Right atrium auricular region (tissue), 2 donors: ENCODE measurements at regions not wholly inside any gene's neighbourhood (a gene's known extent, or its start where the extent isn't known, plus 50 kb on each side); places are given as distances from the start of the nearest gene placed in this dataset.
A peak's percentile ranks its signal among the peaks of the same experiment; 100 is the strongest.

Source experiments
- DNase-seq: peaks from one replicate; pipeline ENCODE4 v3.0.0-alpha.2; 2019; ENCODE audit warnings: low spot score
- H3K27ac ChIP-seq, 2 donors: fragments of 200-600 bp; sonication (generic); 1 replicate in 1 of 2; 2 replicates in 1 of 2; pipeline ENCODE4 v1.5.1; 2016 to 2019
- H3K27me3 ChIP-seq, 2 donors: fragments of 200-600 bp; sonication (generic); one replicate each; pipeline versions ENCODE4 v1.5.1 to v1.6.0; 2017 to 2019
- H3K36me3 ChIP-seq: fragments of 200-600 bp; sonication (generic); one replicate; pipeline ENCODE4 v1.5.1; 2016
- H3K4me1 ChIP-seq, 2 donors: fragments of 200-600 bp; sonication (generic); one replicate each; pipeline versions ENCODE4 v1.5.1 to v1.6.0; 2017 to 2019
- H3K4me3 ChIP-seq, 2 donors: fragments of 200-600 bp; sonication (generic); 1 replicate in 1 of 2; 2 replicates in 1 of 2; pipeline ENCODE4 v1.5.1; 2017 to 2019; ENCODE audit warnings: mild to moderate bottlenecking in 1 of 2, moderate library complexity in 1 of 2
- H3K9me3 ChIP-seq, 2 donors: fragments of 200-600 bp; sonication (generic); one replicate each; pipeline ENCODE4 v1.5.1; 2019
- TF ChIP-seq, protein P1 (sequence below), 2 donors: fragments of 200-600 bp; sonication (generic); IDR thresholded peaks; one replicate each; pipeline ENCODE4 v1.5.1; 2019; ENCODE audit warnings: antibody characterized with exemption in 2 of 2

DNA sequence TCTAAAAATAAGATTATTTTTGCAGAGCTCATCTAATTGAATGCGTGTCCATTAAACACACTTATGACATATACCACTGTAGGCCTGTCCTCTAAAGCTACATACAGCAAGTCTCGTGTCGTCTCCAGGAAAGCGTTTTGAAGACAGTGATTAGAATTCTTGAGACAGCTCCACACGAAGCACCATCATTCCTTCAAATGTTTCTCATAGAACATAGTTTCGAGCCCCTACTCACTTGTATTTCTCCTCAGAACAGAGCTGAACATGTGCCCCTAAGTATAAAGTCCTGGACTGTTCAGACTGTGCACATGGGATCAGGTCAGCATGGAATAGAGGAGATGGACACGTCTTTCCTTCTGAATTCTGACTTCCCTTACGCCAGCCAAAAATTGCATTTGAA is 64.5 kb upstream of the HMGA2 start:
- Histone ChIP-seq H3K27me3 (no peaks in the 10 kb centered on the region), H3K4me1 (no peaks in the 10 kb centered on the region), H3K27ac (no peak overlapping the region), H3K4me3 (no peak overlapping the region), H3K9me3 (no peaks in the 10 kb centered on the region), H3K36me3 (no peaks in the 10 kb centered on the region)
- DNase-seq = no peak
- TF ChIP-seq, protein P1, sequence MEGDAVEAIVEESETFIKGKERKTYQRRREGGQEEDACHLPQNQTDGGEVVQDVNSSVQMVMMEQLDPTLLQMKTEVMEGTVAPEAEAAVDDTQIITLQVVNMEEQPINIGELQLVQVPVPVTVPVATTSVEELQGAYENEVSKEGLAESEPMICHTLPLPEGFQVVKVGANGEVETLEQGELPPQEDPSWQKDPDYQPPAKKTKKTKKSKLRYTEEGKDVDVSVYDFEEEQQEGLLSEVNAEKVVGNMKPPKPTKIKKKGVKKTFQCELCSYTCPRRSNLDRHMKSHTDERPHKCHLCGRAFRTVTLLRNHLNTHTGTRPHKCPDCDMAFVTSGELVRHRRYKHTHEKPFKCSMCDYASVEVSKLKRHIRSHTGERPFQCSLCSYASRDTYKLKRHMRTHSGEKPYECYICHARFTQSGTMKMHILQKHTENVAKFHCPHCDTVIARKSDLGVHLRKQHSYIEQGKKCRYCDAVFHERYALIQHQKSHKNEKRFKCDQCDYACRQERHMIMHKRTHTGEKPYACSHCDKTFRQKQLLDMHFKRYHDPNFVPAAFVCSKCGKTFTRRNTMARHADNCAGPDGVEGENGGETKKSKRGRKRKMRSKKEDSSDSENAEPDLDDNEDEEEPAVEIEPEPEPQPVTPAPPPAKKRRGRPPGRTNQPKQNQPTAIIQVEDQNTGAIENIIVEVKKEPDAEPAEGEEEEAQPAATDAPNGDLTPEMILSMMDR (IDR thresholded peaks at IDR 0.05) = no peak

DNA sequence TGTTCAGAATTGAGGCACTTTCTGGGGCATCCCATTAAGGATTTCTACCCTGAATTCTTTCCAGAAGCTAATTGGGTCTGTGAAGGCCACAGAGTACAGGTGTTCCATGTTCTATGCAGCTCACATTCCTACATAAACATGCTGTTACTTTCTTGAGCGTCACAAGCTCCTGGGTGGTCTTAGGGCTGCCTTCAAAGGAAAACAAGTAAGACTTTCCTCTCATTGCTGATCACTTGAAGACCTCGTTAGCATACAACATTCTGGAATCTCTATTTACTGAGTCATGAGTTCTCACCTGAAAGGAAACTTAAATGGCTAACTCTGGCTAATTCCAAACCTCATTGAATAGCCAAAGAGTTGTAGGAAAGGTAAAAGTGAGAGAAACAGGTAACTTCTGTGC is 63.0 kb upstream of the HMGA2 start:
- H3K27ac ChIP-seq = no peak overlapping the region
- H3K4me3 ChIP-seq = no peak overlapping the region
- no peak for DNase-seq
- no peaks in the 10 kb centered on the region for H3K4me1 ChIP-seq
- no peaks in the 10 kb centered on the region for H3K36me3 ChIP-seq
- TF ChIP-seq, protein P1 (IDR thresholded peaks at IDR 0.05) = no peak
- no peaks in the 10 kb centered on the region for H3K9me3 ChIP-seq
- H3K27me3 ChIP-seq = no peaks in the 10 kb centered on the region

DNA sequence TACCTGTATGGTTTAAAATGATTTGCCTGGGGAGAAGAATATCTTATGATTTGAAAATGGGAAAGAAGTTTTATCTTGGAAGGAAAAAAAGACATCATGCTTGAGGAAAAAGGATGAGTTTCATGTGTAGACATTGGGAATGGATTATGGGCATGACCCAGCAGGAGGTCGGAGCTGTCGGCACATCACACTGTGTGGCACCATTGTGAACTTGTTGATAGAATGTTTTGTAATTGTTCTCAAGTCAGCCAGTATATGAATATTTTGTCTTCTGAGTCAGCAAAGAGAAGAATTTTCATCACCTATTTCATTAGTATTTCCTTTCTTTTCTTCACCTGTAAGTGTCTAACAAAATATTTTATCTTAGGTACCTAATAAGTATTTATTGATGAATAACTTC is 60.0 kb upstream of the HMGA2 start:
- Histone ChIP-seq H3K27me3 (no peaks in the 10 kb centered on the region), H3K36me3 (no peaks in the 10 kb centered on the region), H3K27ac (no peak overlapping the region), H3K9me3 (no peaks in the 10 kb centered on the region), H3K4me3 (no peak overlapping the region), H3K4me1 (no peaks in the 10 kb centered on the region)
- no peak for DNase-seq
- TF ChIP-seq, protein P1 (IDR thresholded peaks at IDR 0.05) = no peak

DNA sequence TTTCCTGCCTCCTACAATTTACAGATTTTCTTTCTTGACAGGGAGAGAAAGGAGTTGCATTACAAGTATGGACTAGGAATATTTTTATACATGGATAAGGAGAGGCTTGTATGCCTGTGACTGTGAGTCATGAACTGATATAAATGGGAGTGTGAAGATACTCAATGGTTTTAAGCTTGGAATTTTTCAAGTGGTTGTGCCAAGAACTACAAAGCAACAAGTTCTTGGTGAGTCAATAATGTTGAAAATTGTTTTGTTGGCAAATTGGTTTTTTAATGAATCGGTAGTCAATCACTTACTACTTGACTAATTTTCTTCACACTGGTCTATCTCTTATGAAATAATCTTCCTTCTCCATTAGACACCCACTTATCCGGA is 58.9 kb upstream of the HMGA2 start:
- H3K27ac ChIP-seq = peak overlapping the region in 1 of 2 donors; percentile 32
- H3K9me3 ChIP-seq = no peaks in the 10 kb centered on the region
- H3K27me3 ChIP-seq = no peaks in the 10 kb centered on the region
- H3K4me1 ChIP-seq = no peaks in the 10 kb centered on the region
- H3K36me3 ChIP-seq = no peaks in the 10 kb centered on the region
- no peak overlapping the region for H3K4me3 ChIP-seq
- no peak for DNase-seq
- TF ChIP-seq, protein P1 (IDR thresholded peaks at IDR 0.05) = no peak

DNA sequence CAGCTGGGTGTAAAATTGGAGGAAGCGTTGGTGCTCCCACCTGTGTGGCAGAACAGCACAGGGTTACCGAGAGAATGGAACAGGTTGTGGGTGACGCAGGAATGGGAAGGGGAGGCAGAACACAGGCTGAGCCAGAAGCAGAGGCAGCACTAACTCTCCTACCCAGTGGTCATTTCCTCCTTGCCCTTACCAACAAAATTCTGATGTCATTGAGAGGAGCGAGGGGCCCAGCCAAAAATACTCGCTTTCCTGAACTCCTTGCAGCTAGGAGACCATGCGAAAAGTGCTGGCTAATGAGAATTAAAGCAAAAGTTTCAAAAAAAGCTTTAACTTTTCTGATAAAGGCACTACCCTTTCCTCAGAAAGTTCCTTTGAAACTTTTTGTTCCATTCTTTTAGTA is 54.4 kb upstream of the HMGA2 start:
- Histone ChIP-seq H3K27ac (no peak overlapping the region), H3K9me3 (no peaks in the 10 kb centered on the region), H3K36me3 (no peaks in the 10 kb centered on the region), H3K27me3 (no peaks in the 10 kb centered on the region), H3K4me3 (no peak overlapping the region), H3K4me1 (no peaks in the 10 kb centered on the region)
- no peak for DNase-seq
- TF ChIP-seq, protein P1 (IDR thresholded peaks at IDR 0.05) = no peak
